HEK293T (cell line): ENCODE measurements at regions not wholly inside any gene's neighbourhood (a gene's known extent, or its start where the extent isn't known, plus 50 kb on each side); places are given as distances from the start of the nearest gene placed in this dataset.

Experiments used
- CTCF ChIA-PET: fragments of 350-600 bp; formaldehyde crosslinking; extraction: SDS; loops from one replicate; lab custom pipeline; 2021; ENCODE audit warnings: antibody characterized with exemption, inconsistent platforms; lab: Yijun Ruan, JAX
- POLR2A ChIA-PET: fragments of 350-600 bp; formaldehyde crosslinking; extraction: SDS; loops from one replicate; lab custom pipeline; 2020; ENCODE audit warnings: antibody characterized with exemption, inconsistent platforms; lab: Yijun Ruan, JAX
- DNase-seq: peaks from one replicate; pipeline ENCODE4 v3.0.0; 2012; ENCODE audit warnings: mixed read lengths; ENCODE audit errors: extremely low spot score
- ARNT ChIP-seq: fragments of 450-650 bp; IDR thresholded peaks from 2 replicates; pipeline ENCODE4 v1.6.1; 2017; ENCODE audit warnings: mild to moderate bottlenecking
- BHLHE40 ChIP-seq: fragments of 450-650 bp; IDR thresholded peaks from 2 replicates; pipeline ENCODE4 v1.6.1; 2016; ENCODE audit warnings: mild to moderate bottlenecking, moderate library complexity, borderline replicate concordance
- CTBP1 ChIP-seq: fragments of 450-650 bp; IDR thresholded peaks from 2 replicates; pipeline ENCODE4 v1.6.1; 2016; ENCODE audit warnings: borderline replicate concordance
- ELF4 ChIP-seq: fragments of 450-650 bp; IDR thresholded peaks from 2 replicates; pipeline ENCODE4 v1.6.1; 2017; ENCODE audit warnings: antibody characterized with exemption
- FOXA1 ChIP-seq: fragments of 450-650 bp; IDR thresholded peaks from 2 replicates; pipeline ENCODE4 v1.6.1; 2016; ENCODE audit warnings: mild to moderate bottlenecking
- FOXK2 ChIP-seq: fragments of 450-650 bp; IDR thresholded peaks from 2 replicates; pipeline ENCODE4 v1.6.1; 2016; ENCODE audit warnings: mild to moderate bottlenecking
- FOXM1 ChIP-seq: fragments of 450-650 bp; IDR thresholded peaks from 2 replicates; pipeline ENCODE4 v1.6.1; 2017; ENCODE audit warnings: mild to moderate bottlenecking, borderline replicate concordance
- HDGF ChIP-seq: fragments of 450-650 bp; IDR thresholded peaks from 2 replicates; pipeline ENCODE4 v1.6.1; 2017; ENCODE audit warnings: antibody characterized with exemption, borderline replicate concordance
- L3MBTL2 ChIP-seq: fragments of 450-650 bp; conservative IDR thresholded peaks from 2 replicates; pipeline ENCODE4 v1.6.1; 2016; ENCODE audit warnings: mild to moderate bottlenecking
- LEF1 ChIP-seq: fragments of 450-650 bp; IDR thresholded peaks from 2 replicates; pipeline ENCODE4 v1.6.1; 2017; ENCODE audit warnings: mild to moderate bottlenecking, borderline replicate concordance
- NFRKB ChIP-seq: fragments of 450-650 bp; IDR thresholded peaks from 2 replicates; pipeline ENCODE4 v1.6.1; 2016; ENCODE audit warnings: mild to moderate bottlenecking, moderate library complexity
- PKNOX1 ChIP-seq: fragments of 450-650 bp; IDR thresholded peaks from 2 replicates; pipeline ENCODE4 v1.6.1; 2016
- SP1 ChIP-seq: fragments of 450-650 bp; IDR thresholded peaks from 2 replicates; pipeline ENCODE4 v1.6.1; 2017
- SUZ12 ChIP-seq: fragments of 450-650 bp; IDR thresholded peaks from 2 replicates; pipeline ENCODE4 v1.6.1; 2016; ENCODE audit warnings: mild to moderate bottlenecking
- TARDBP ChIP-seq: fragments of 450-650 bp; IDR thresholded peaks from 2 replicates; pipeline ENCODE4 v1.6.1; 2016
- ZNF384 ChIP-seq: fragments of 450-650 bp; IDR thresholded peaks from 2 replicates; pipeline ENCODE4 v1.6.1; 2016

- ChIA-PET POLR2A (no interaction called here), CTCF (no interaction called here)
- DNase-seq = no peak
- TF ChIP-seq SUZ12 (no peak), LEF1 (no peak), HDGF (no peak), ZNF384 (no peak), ELF4 (no peak), NFRKB (no peak), SP1 (no peak), FOXA1 (no peak)
These were observed 126.5 kb upstream of the CMC1 start for GRCh38 chr3:28114893-28115292.

- ChIA-PET CTCF (no interaction called here), POLR2A (no interaction called here)
- no peak for DNase-seq
- TF ChIP-seq BHLHE40 (no peak), NFRKB (no peak), SP1 (no peak), L3MBTL2 (no peak), LEF1 (no peak), TARDBP (no peak), PKNOX1 (no peak), FOXA1 (no peak), SUZ12 (no peak), HDGF (no peak), FOXM1 (no peak), ZNF384 (no peak), FOXK2 (no peak), ARNT (no peak), CTBP1 (no peak), ELF4 (no peak)
These were observed 126.1 kb upstream of the CMC1 start for GRCh38 chr3:28115316-28115715.

GRCh38 chr3:28117598-28117997 lies 123.8 kb upstream of the CMC1 start:
- TF ChIP-seq ARNT (no peak), SP1 (no peak), FOXK2 (no peak), L3MBTL2 (no peak), CTBP1 (no peak), HDGF (no peak), SUZ12 (no peak), BHLHE40 (no peak), FOXM1 (no peak)
- no peak for DNase-seq
- ChIA-PET POLR2A (no interaction called here), CTCF (interaction anchor here (1.2 kb wide), 1 partner anchor 33 kb away, joined by 3 read pairs; no protein-coding TSS in a partner anchor)

- TF ChIP-seq SUZ12 = no peak
- no peak for TF ChIP-seq ZNF384
- TF ChIP-seq L3MBTL2 = no peak
- TF ChIP-seq FOXK2 = no peak
- no peak for TF ChIP-seq FOXM1
- TF ChIP-seq FOXA1 = no peak
- POLR2A ChIA-PET = no interaction called here
These were observed 123.3 kb upstream of the CMC1 start for GRCh38 chr3:28118087-28118486.

GRCh38 chr3:28122227-28122626 lies 119.2 kb upstream of the CMC1 start:
- TF ChIP-seq HDGF (no peak), FOXA1 (no peak), NFRKB (no peak), ARNT (no peak), BHLHE40 (no peak), ZNF384 (no peak), CTBP1 (no peak), L3MBTL2 (no peak), PKNOX1 (no peak), FOXK2 (no peak), ELF4 (no peak), SP1 (no peak), TARDBP (no peak), FOXM1 (no peak), SUZ12 (no peak), LEF1 (no peak)
- no peak for DNase-seq
- ChIA-PET POLR2A (no interaction called here), CTCF (no interaction called here)

More at GRCh38 chr3:28118087-28118486, 123.3 kb upstream of the CMC1 start:
- DNase-seq = no peak
- CTCF ChIA-PET = interaction anchor here (1.2 kb wide), 1 partner anchor 34 kb away, joined by 3 read pairs; no protein-coding TSS in a partner anchor

GRCh38 chr3:28124882-28125281 lies 116.5 kb upstream of the CMC1 start:
- ChIA-PET CTCF (no interaction called here), POLR2A (no interaction called here)
- TF ChIP-seq PKNOX1 (no peak), LEF1 (no peak), FOXK2 (no peak), ZNF384 (no peak), HDGF (no peak), SP1 (no peak), SUZ12 (no peak), FOXA1 (no peak), TARDBP (no peak), FOXM1 (no peak), BHLHE40 (no peak), L3MBTL2 (no peak), ELF4 (no peak), NFRKB (no peak), ARNT (no peak)
- no peak for DNase-seq
